HCT116 (cell line): ENCODE measurements at regions not wholly inside any gene's neighbourhood (a gene's known extent, or its start where the extent isn't known, plus 50 kb on each side); places are given as distances from the start of the nearest gene placed in this dataset.

Source experiments
- ATAC-seq: fragments of 200-7000 bp; cut with Tn5 transposase; 2 replicates; pipeline ENCODE4 v1.9.1; 2020; ENCODE audit warnings: mild to moderate bottlenecking, moderate library complexity
- BruUV-seq: library from RNA; stranded (reverse); fragments of 400-500 nt; replicated peaks from 2 replicates; lab custom pipeline; 2021; lab: Mats Ljungman, UMichigan
- CTCF ChIA-PET: fragments of 300-600 bp; sonication (Branson Sonifier 250); formaldehyde crosslinking; loops from one replicate; lab custom pipeline; 2021; ENCODE audit warnings: antibody characterized with exemption; lab: Charles Lee
- POLR2A ChIA-PET: fragments of 300-600, 350-600 bp; sonication (Branson Sonifier 250); formaldehyde crosslinking; loops from one replicate; lab custom pipeline; 2021; ENCODE audit warnings: antibody characterized with exemption; lab: Charles Lee
- RAD21 ChIA-PET, 2 experiments: fragments of 300-600 bp; sonication (Branson Sonifier 250); formaldehyde crosslinking; loops; one replicate each; lab custom pipeline; 2023; ENCODE audit warnings: low total read pairs in 2 of 2; ENCODE audit not compliant: uncharacterized antibody in 2 of 2, unreplicated experiment in 2 of 2, low non-redundant PET in 1 of 2; lab: Charles Lee
- DNase-seq: peaks from one replicate; pipeline ENCODE4 v3.0.0-alpha.2; 2010; ENCODE audit warnings: low read depth, low spot score
- H2AFZ ChIP-seq: fragments of 200-600 bp; shearing (Covaris generic), sonication (generic); 2 replicates; pipeline ENCODE4 v1.6.1; 2017; ENCODE audit warnings: low read depth, mixed run types, mixed read lengths, antibody characterized with exemption, low read length; ENCODE audit not compliant: poor library complexity, severe bottlenecking
- H3K27ac ChIP-seq: 2 replicates; pipeline ENCODE4 v1.5.1; 2012; ENCODE audit warnings: low read depth, low read length
- H3K27me3 ChIP-seq: fragments of 200-600 bp; sonication (generic); 2 replicates; pipeline ENCODE4 v1.6.1; 2016; ENCODE audit warnings: mixed run types, low read length, mixed read lengths; ENCODE audit not compliant: insufficient read depth
- H3K36me3 ChIP-seq, 2 experiments: fragments of 200-500 bp in 1 of 2; fragments of 200-600 bp in 1 of 2; sonication (Bioruptor generic) in 1 of 2; sonication (generic) in 1 of 2; 2 replicates each; pipeline versions ENCODE4 v1.5.1 to v1.6.1; 2014 to 2016; ENCODE audit warnings: low read length in 2 of 2, inconsistent platforms in 1 of 2, mixed read lengths in 1 of 2, mixed run types in 1 of 2; ENCODE audit not compliant: insufficient read depth in 2 of 2, control insufficient read depth in 1 of 2
- H3K4me1 ChIP-seq, 2 experiments: fragments of 200-600 bp in 1 of 2; sonication (generic) in 1 of 2; 2 replicates each; pipeline versions ENCODE4 v1.5.1 to v1.6.1; 2012 to 2017; ENCODE audit warnings: low read length in 2 of 2, inconsistent platforms in 1 of 2, mild to moderate bottlenecking in 1 of 2, mixed read lengths in 1 of 2, mixed run types in 1 of 2, moderate library complexity in 1 of 2; ENCODE audit not compliant: insufficient read depth in 2 of 2, control insufficient read depth in 1 of 2
- H3K4me2 ChIP-seq: fragments of 200-600 bp; sonication (generic); 2 replicates; pipeline ENCODE4 v1.6.1; 2017; ENCODE audit warnings: mixed run types, low read length, mixed read lengths
- H3K4me3 ChIP-seq, 2 experiments: fragments of 200-600 bp in 1 of 2; sonication (generic) in 1 of 2; replicated peaks in 1 of 2; 2 replicates each; pipeline ENCODE4 v1.5.1; 2011 to 2016; ENCODE audit warnings: low read length in 2 of 2, control low read depth in 1 of 2, low read depth in 1 of 2, mild to moderate bottlenecking in 1 of 2, mixed read lengths in 1 of 2, mixed run types in 1 of 2
- H3K79me2 ChIP-seq: fragments of 200-600 bp; sonication (generic); 2 replicates; pipeline ENCODE4 v1.6.1; 2017; ENCODE audit warnings: mild to moderate bottlenecking, mixed run types, low read length, moderate library complexity, mixed read lengths; ENCODE audit not compliant: insufficient read depth
- H3K9ac ChIP-seq: fragments of 200-600 bp; sonication (generic); 2 replicates; pipeline ENCODE4 v1.6.1; 2016; ENCODE audit warnings: low read length, mixed read lengths
- H3K9me2 ChIP-seq: fragments of 200-600 bp; sonication (generic), shearing (Covaris generic); 2 replicates; pipeline ENCODE4 v1.6.1; 2017; ENCODE audit warnings: mixed run types, mild to moderate bottlenecking, moderate library complexity; ENCODE audit not compliant: insufficient read depth
- H3K9me3 ChIP-seq, 2 experiments: fragments of 200-500 bp in 1 of 2; fragments of 200-600 bp in 1 of 2; sonication (Bioruptor generic) in 1 of 2; sonication (generic) in 1 of 2; 2 replicates each; pipeline ENCODE4 v1.6.1; 2014 to 2017; ENCODE audit warnings: low read length in 2 of 2, mixed read lengths in 2 of 2, inconsistent platforms in 1 of 2, low read depth in 1 of 2, mild to moderate bottlenecking in 1 of 2, mixed run types in 1 of 2, moderate library complexity in 1 of 2; ENCODE audit not compliant: control insufficient read depth in 1 of 2, insufficient read depth in 1 of 2
- H4K20me1 ChIP-seq: fragments of 200-600 bp; sonication (generic), shearing (Covaris generic); 2 replicates; pipeline ENCODE4 v1.6.1; 2017; ENCODE audit warnings: mixed run types, mild to moderate bottlenecking, moderate library complexity; ENCODE audit not compliant: insufficient read depth
- ATF3 ChIP-seq: IDR thresholded peaks from 2 replicates; pipeline ENCODE4 v1.6.1; 2012
- CBX3 ChIP-seq: IDR thresholded peaks from 2 replicates; pipeline ENCODE4 v1.6.1; 2012; ENCODE audit warnings: low read depth
- CEBPB ChIP-seq: IDR thresholded peaks from 2 replicates; pipeline ENCODE4 v1.6.1; 2012; ENCODE audit warnings: low read depth
- CTCF ChIP-seq, 3 experiments: fragments of 200-600 bp in 1 of 3; sonication (generic) in 1 of 3; IDR thresholded peaks in 2 of 3; conservative IDR thresholded peaks in 1 of 3; 2 replicates each; pipeline ENCODE4 v1.5.1; 2012 to 2017; ENCODE audit warnings: low read depth in 2 of 3, low read length in 2 of 3, antibody characterized with exemption in 1 of 3, borderline replicate concordance in 1 of 3, control low read depth in 1 of 3, mild to moderate bottlenecking in 1 of 3, mixed read lengths in 1 of 3, mixed run types in 1 of 3, moderate library complexity in 1 of 3; ENCODE audit not compliant: insufficient read depth in 1 of 3
- FOSL1 ChIP-seq: IDR thresholded peaks from 2 replicates; pipeline ENCODE4 v1.6.1; 2012; ENCODE audit warnings: low read depth
- JUND ChIP-seq: IDR thresholded peaks from 2 replicates; pipeline ENCODE4 v1.6.1; 2012
- POLR2A ChIP-seq: IDR thresholded peaks from 2 replicates; pipeline ENCODE4 v1.7.0; 2011; ENCODE audit warnings: borderline replicate concordance; ENCODE audit not compliant: insufficient read depth, insufficient read length; ENCODE audit errors: extremely low read depth
- REST ChIP-seq: IDR thresholded peaks from 2 replicates; pipeline ENCODE4 v1.6.1; 2012; ENCODE audit warnings: low read depth
- SP1 ChIP-seq: IDR thresholded peaks from 2 replicates; pipeline ENCODE4 v1.6.1; 2012; ENCODE audit warnings: low read depth
- YY1 ChIP-seq: IDR thresholded peaks from 2 replicates; pipeline ENCODE4 v1.6.1; 2011; ENCODE audit warnings: low read length, low read depth, moderate library complexity, mild to moderate bottlenecking; ENCODE audit not compliant: insufficient replicate concordance; ENCODE audit errors: extremely low read depth
- ZBTB33 ChIP-seq: IDR thresholded peaks from 2 replicates; pipeline ENCODE4 v1.6.1; 2011; ENCODE audit warnings: mild to moderate bottlenecking, low read length, moderate library complexity; ENCODE audit not compliant: insufficient replicate concordance; ENCODE audit errors: extremely low read depth
- ZNF274 ChIP-seq: fragments of 200-500 bp; sonication (Bioruptor generic); IDR thresholded peaks from 2 replicates; pipeline ENCODE4 v1.6.1; 2014; ENCODE audit warnings: mild to moderate bottlenecking, low read depth, low read length, inconsistent platforms
- intact Hi-C: fragments of 100-400 bp; cut with micrococcal nuclease; formaldehyde crosslinking; loops from 2 replicates; pipeline ENCODE4 v1.10.0; 2022
- TF ChIP-seq, protein P1 (sequence below): IDR thresholded peaks from 2 replicates; pipeline ENCODE4 v1.6.1; 2012

DNA sequence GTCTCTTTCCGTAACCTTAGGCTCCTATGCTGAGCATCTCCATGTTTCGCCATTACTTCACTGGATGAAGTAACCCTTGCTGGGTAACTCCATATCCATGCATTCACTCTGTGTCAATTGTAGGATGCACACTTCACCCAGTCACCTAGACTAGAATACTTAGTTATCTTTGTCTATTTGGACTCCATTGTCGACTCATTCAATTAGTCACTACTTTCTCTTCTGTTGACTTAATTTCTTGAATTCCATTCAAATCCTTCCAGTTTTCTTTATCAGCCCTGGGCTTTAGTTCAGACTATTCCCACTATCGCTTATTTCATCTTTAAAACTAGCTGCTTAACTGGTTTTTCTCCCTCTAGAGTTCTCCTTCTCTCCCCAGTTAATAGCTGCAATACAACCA lies 111.3 kb upstream of the TNS3 start:
- no peak overlapping the region for H3K9ac ChIP-seq
- H3K9me3 ChIP-seq = no peaks in the 10 kb centered on the region
- RAD21 ChIA-PET = no interaction called here
- CTCF ChIA-PET = no interaction called here
- no peaks in the 10 kb centered on the region for H3K36me3 ChIP-seq
- TF ChIP-seq CBX3 = no peak
- TF ChIP-seq, protein P1, sequence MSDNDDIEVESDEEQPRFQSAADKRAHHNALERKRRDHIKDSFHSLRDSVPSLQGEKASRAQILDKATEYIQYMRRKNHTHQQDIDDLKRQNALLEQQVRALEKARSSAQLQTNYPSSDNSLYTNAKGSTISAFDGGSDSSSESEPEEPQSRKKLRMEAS = no peak
- TF ChIP-seq YY1 = no peak
- TF ChIP-seq CTCF (IDR thresholded peaks at IDR 0.05 in 2 of 3, conservative IDR thresholded peaks at IDR 0.05 in 1 of 3; ENCODE audit: borderline replicate concordance in 1 of 3, insufficient read depth in 1 of 3, low read depth in 2 of 3, low read length in 2 of 3) = no peak
- TF ChIP-seq CEBPB = no peak
- TF ChIP-seq ZBTB33 = no peak
- no peak for TF ChIP-seq ATF3
- no peak for TF ChIP-seq POLR2A
- no peak for TF ChIP-seq ZNF274
- TF ChIP-seq SP1 = no peak
- TF ChIP-seq FOSL1 = no peak
- TF ChIP-seq REST = no peak
- no peak for TF ChIP-seq JUND
- no peaks in the 10 kb centered on the region for H3K9me2 ChIP-seq
- H3K27me3 ChIP-seq = no peaks in the 10 kb centered on the region
- no TSS peak for BruUV-seq
- peaks cover 0 to 2% of the 10 kb centered on the region in 2 experiments; a peak in 1 of 4 replicates for H3K4me1 ChIP-seq
- no peak overlapping the region for H3K27ac ChIP-seq
- no peaks in the 10 kb centered on the region for H4K20me1 ChIP-seq
- H3K4me3 ChIP-seq = no peak overlapping the region
- no peaks in the 10 kb centered on the region for H3K79me2 ChIP-seq
- POLR2A ChIA-PET = no interaction called here
- intact Hi-C loops = no loop called here
- no peak for ATAC-seq
- H2AFZ ChIP-seq = no peak overlapping the region
- no peak overlapping the region for H3K4me2 ChIP-seq
- no peak for DNase-seq
